Left ventricle myocardium superior (tissue), 1 donor: ENCODE measurements at regions not wholly inside any gene's neighbourhood (a gene's known extent, or its start where the extent isn't known, plus 50 kb on each side); places are given as distances from the start of the nearest gene placed in this dataset.
"Not testable (repeated sequence)": the region's sequence is repeated elsewhere in the genome, so short reads cannot be mapped to it uniquely, and the experiment has no call there.

Source experiments
- ATAC-seq: fragments of 200-7000 bp; cut with Tn5 transposase; one replicate; pipeline ENCODE4 v1.9.1; 2020; ENCODE audit warnings: mild to moderate bottlenecking, moderate library complexity
- DNase-seq: peaks from one replicate; pipeline ENCODE4 v3.0.0-alpha.2; 2020
- intact Hi-C: fragments of 100-400 bp; cut with micrococcal nuclease; formaldehyde crosslinking; loops from one replicate; pipeline ENCODE4 v1.11.0; 2022
- donor health status: DM: no; HTN: yes; CAD: no; lungs with severe emphysema.

DNA sequence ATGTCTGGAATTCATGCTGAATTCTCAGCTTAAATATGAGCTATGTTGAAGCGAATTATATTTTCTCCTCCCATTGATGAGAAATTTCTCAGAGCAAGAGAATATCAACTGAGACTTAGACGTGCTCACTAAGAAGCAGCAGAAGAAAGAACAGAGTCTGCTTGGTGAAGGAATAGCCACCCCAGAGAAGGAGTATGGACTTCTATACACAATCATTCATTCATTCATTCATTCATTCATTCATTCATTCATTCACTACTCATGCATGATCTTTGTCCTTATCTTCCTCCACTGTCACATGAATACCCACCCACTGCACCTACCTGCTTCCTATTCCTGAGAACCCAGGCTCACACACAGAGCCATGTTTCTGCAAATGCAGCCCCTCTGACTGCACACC lies 206.6 kb downstream of the DEPDC1B start:
- intact Hi-C loops: no loop called here
- ATAC-seq (no peak), DNase-seq (no peak)

DNA sequence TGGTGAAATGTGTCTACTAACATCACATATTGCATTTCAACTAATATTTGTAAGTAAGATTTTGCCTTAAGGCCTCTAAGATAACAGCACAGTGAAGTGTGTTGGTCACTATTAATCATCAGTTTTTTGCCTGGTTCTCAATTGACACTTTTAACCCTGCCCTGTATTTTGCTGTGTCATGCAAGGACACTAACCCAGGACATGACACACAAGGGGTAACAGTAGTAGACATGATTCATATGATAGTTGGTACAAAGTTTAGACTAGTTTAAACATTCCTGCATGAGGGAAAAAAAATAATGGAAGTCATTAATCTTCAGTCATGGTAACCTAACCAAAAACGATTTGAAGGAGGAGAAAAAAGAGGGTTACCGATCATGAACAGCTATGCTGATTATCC lies 207.0 kb downstream of the DEPDC1B start:
- ATAC-seq (no peak), DNase-seq (no peak)
- intact Hi-C loops: no loop called here

DNA sequence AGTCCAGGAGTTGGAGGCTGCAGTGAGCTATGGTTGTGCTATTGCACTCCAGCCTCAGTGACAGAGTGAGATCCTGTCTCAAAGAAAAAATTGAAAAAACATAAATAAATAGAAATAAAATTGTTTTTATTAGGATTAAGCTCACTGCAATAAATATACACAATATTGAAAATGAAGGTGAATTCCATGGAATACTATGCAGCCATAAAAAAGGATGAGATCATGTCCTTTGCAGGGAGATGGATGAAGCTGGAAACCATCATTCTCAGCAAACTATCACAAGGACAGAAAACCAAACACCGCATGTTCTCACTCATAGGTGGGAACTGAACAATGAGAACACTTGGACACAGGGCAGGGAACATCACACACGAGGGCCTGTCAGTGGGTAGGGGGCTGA lies 207.6 kb downstream of the DEPDC1B start:
- DNase-seq, ATAC-seq, intact Hi-C loops: not testable (repeated sequence)

DNA sequence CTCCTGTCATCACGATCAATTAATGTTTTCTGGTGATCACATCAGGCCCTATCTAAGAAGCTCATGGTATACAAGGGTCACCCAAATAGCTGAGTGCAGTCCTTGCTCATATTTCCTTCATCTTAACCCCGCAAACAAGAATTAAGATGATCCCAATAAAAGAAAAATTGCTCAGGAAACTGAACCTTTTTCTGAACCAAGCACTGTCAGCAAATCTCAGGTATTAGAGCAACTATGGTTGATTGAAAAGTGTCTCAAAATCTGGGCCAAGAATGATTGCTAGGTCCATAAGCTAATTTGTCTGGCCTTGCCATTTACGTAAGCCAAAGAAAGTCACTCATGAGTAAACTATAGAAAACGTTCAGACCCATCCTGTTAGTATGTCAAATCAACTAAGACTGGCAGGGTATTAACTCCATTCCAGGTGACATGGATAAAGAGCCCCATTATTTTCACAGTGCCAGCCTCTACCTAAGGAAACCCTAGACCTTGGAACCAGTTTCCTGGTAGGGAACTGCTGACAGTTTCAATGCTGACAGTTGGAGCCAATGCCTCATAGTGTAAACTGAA lies 209.3 kb downstream of the DEPDC1B start:
- intact Hi-C loops: no loop called here

DNA sequence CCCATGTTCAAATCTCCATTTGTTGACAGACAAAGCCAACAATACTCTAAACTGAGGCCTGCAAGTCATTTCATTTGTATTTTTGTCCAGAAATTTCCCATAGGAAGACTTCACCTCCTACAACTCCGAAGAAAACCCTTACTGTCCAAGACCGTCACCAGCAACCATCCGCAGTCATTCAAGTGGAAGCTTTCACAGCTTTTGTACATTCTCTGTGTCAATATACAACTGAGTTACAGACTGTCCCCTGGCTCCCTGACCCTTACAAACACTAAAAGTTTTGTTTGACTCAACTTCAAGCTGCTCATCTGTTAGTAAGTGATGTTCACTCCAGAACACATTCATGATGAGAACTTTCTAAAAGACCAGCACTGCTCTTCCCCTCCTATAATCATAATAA lies 210.1 kb downstream of the DEPDC1B start:
- ATAC-seq: no peak
- DNase-seq: no peak
- intact Hi-C loops: no loop called here

More for the DNA sequence above, 209.3 kb downstream of the DEPDC1B start:
- DNase-seq: no peak
- ATAC-seq: no peak

DNA sequence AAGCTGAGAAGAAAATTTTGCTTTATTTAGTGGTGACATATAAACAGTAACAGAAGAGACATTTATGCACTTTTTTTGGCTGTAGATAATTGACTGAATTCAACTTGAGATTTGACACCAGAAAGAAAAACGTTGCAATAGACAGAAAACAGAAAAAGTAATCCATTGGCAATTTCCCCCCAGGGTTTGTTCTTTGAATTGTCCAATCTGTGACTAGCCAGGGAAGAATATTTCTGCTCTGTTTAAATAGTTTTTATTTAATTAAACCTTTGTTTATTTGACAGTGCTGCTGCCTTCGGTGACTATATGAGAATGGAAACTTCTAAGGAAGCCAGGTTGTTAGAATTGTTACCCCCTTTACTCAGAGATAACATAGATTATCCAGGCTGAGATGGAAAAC lies 210.6 kb downstream of the DEPDC1B start:
- DNase-seq (no peak), ATAC-seq (no peak)
- intact Hi-C loops: no loop called here

DNA sequence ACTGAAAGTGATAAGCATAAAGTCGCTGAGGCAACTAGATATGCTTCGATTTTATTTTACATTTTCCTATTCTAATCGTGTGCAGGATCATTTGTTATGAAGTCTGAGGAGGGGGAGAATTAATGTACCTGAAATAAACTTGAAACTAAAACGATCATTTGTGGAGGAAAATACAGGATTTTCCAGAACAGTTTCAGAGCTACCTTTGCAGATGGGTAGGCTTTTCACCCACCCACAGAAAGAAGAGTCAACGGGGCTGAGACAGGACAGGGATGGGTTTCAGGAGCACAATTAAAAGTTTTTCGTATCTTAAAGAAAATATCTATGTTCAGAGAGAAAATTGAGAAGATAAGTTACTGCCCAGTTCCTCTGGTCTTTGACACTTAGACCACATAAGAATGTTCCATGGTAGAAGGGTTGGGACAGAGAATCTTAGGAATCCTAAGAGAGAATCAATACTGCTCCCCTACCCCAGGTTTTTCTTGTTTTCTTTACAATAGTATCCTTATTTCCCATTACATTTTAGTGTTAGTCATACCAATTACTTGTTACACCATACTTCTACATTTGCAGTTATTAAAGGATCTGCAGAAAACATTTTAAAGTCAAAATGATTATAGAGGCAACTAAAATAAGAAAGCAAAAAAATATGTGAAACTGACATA lies 211.4 kb downstream of the DEPDC1B start:
- intact Hi-C loops: no loop called here
- ATAC-seq: no peak

DNA sequence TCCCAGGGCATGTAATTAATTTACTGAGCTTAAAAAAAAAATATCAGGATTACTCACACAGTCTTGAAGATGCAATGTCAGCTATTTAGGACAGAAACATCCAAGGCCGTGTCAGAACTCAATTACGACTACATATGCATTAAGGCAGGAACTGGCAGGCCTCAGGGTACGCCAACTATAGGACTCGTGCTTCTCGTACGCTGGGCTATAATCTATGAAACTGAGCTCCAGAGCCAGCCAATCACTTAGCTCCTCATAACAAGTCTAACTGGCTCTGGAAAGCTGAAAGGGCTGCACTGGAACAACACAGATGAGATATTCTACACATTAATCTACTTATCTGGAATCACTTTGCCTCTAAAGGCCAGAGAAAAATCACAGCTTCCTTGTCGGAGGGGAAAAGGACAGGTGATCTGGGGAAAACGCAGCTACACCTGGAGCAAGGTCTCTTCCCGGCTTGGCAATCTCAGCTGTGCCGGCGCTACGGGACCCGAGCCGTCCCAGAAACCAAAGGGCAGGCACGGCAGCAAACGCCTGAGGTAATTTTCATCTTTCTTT lies 212.0 kb downstream of the DEPDC1B start:
- ATAC-seq (no peak), DNase-seq (no peak)
- intact Hi-C loops: no loop called here

More for the DNA sequence above, 211.4 kb downstream of the DEPDC1B start:
- no peak for DNase-seq

DNA sequence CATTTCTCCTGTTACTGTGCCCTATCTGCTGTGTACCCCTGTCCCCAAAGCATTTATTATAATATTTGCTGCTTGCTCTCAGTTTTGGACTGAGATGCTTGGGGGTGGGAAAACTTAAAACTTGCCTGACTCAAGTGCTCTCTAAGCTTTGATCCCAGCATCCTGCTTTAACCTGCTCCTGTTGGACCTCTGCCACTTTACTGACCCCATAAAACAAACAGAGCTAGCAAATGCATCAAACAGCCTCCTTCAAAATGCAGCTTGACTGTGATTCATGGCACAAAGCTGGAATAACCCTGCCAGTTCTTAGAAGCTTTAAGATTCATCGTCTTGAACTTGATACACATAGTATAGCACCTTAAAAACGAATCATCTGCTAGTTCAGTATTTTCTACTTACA lies 212.5 kb downstream of the DEPDC1B start:
- no peak for ATAC-seq
- no peak for DNase-seq
- intact Hi-C loops: no loop called here

DNA sequence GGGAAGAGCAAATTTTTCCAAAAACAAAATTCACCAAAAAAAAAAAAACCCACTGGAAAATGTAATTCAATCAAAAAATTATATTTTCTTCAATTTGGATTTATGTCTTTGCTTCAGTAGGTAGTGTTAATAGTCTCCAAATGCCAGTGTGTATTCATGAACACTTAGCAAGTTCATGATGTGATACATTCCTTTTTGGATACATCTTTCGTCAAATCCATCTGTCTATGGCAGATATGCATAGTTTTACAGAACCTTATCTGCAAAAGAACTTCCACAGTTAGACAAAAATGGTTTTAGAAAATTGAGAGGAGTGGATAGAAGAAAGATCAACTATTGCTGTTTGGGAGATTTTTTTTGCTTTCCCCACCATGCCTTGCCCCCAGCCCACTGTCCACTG lies 214.6 kb downstream of the DEPDC1B start:
- DNase-seq (no peak), ATAC-seq (no peak)
- intact Hi-C loops: no loop called here

DNA sequence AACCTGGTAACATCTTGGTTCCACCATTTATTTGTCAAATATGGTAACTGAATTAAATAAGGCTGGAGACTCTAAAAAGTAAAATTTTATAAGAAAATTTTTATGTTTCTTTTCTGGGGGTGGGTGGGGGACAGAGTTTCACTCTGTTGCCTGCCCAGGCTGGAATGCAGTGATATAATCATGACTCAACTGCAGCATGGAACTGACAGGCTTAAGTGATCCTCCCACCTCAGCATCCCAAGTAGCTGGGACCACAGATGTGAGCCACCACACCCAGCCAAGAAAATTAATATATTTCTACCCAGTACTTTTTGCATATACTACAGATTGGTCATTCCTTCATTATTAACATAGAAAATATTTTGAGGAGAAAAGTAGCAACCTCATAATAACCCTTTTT lies 216.9 kb downstream of the DEPDC1B start:
- ATAC-seq: no peak
- intact Hi-C loops: no loop called here

DNA sequence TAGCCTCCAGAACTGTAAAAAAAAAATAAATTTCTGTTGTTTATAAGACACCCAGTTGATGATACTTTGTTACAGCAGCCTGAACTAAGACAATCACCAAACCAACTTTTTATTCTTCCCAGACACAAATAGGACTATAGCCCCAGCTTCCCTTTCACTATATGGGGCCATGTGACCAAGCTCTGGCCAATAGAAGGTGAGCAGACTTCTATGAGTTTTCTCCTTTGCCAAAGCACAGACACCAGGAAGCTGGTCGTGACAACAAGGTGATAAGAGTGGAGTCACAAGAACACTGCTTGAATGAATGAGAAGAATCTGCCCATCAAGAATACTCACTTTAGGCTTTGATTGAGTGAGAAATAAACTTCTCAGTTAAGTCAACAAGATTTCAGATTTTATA lies 217.7 kb downstream of the DEPDC1B start:
- intact Hi-C loops: no loop called here
- DNase-seq (no peak), ATAC-seq (no peak)

More for the DNA sequence above, 216.9 kb downstream of the DEPDC1B start:
- DNase-seq: no peak

DNA sequence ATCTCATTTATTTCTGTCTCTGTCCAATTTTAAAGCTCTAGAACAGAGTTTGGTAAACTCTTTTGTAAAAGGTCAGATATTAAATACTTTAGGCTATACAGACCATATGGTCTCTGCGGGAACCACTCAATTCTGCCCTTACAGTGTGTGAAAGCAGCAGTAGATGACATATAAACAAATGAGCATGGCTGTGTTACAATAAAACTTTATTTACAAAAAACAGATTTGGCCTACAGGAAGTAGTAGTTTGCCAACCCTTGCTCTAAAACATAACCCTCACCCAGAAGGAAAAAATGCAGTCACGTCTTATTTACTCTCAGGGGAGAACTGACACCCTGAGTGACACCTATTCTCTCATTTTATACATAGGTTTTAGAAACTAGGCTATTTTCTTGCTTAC lies 220.4 kb downstream of the DEPDC1B start:
- intact Hi-C loops: no loop called here
- no peak for ATAC-seq
- DNase-seq: no peak

DNA sequence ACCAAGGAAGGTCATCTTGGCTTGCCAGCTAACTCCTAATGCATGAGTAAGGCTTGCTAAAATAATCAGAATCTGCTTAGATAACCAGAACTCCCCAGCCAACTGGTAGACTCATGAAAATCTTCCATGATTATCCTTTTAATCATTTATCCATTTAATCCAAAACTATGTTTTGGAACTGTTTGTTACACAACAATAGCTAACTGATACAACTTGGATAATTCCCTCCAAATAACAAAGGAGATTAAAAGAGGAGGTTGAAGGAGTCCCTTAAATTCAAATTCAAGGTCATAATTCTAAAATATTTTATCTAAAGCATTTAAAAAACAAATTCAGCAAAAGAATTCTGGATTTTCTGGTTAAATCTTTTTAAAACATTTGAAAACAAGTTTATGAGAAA lies 222.1 kb downstream of the DEPDC1B start:
- DNase-seq (no peak), ATAC-seq (no peak)
- intact Hi-C loops: no loop called here

DNA sequence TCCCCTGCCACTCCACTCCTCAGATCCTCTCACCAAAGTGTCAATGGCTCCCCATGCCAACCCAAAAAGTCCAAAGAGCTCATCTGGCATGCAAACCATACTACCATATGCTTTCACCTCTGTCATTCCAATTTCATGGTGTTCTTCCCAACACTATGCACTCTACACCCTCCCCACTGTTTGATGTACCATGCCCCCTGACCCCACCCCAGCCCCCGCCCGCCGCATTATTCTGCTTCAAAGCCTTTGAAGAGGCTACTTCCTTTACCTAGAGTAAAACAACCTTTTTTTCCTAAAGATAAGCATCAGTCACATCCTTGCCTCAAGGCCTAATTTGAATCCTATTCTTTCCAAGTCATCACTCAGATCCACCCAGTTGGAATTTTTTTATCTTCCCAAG lies 226.3 kb downstream of the DEPDC1B start:
- DNase-seq (no peak), ATAC-seq (no peak)
- intact Hi-C loops: no loop called here

DNA sequence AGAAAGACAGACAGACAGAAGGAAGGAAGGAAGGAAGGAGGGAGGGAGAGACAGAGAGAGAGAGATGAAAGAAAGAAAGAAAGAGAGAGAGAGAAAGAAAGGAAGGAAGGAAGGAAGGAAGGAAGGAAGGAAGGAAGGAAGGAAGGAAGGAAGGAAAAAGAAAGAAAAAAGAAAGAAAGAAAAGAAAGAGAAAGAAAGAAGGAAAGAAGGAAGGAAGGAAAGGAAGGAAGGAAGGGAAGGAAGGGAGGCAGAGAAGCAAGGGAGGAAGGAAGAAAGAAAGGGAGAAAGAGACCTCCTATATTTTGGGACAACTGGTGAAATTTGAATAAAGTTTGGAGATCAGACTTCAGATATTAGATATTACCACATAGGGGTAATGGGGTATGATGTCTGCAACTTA lies 226.9 kb downstream of the DEPDC1B start:
- intact Hi-C loops, DNase-seq, ATAC-seq: not testable (repeated sequence)

DNA sequence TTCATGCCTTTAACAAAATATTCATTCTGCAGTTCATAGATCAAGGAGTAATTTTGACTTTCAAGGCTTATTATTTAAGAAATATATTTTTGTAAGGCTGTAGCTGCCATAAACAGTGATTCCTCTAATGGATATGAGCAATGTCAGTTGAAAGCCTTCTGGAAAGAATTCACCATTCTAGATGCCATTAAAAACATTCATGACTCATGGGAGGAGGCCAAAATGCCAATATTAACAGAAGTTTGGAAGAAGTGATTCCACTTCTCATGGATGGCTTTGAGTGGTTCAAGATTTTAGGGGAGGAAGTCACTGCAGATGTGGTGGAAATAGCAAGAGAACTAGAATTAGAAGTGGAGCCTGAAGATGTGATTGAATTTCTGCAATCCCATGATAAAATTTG lies 229.1 kb downstream of the DEPDC1B start:
- intact Hi-C loops: no loop called here
- no peak for DNase-seq
- ATAC-seq: no peak

DNA sequence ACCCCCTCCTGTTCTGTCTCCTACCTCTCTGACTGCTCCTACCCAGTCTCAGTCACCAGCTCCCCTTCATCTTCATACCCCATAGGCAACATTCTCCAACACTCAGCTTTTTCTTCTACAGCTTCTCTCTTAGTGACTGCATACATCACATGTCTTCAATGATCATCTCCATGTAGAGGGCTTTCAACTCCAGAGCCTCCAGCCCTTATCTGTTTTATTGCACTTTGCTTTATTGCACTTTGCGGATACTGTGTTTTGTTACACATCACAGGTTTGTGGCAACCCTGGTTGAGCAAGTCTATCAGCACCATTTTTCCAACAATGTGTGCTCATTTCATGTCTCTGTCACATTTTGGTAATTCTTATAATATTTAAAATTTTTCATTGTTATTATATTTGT lies 230.7 kb downstream of the DEPDC1B start:
- intact Hi-C loops: no loop called here
- no peak for DNase-seq
- ATAC-seq: no peak

DNA sequence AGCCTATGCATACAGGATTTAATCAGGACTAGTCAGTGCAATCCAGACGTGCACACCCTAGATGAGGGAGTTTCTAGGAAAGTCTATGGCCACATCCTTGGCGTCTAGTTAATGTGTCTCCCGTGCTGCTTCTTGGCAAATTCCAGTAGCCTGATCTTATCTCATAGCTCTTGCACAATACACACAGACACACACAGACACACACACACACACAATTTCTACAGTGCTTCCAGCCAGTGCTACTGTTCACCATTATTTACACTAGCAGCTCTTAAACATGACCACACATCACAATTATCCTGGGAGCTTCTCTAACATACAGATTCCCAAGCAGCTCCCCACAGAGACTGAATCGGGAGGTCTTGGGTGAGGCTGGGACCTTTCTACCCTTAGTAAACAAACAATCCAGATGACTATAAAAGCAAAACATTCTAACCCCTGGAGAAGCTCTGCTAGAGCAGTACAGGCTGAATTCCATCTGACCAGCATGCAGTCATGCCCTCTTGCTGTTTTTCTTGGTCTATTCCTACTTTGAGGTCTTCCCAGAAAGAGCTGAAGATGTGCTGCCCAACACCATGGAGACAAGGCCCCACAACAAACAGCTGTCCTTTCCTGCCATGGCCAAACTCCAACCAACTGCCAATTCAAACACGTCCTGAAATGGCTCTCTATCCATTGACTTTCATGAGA lies 236.6 kb downstream of the DEPDC1B start:
- DNase-seq (no peak), ATAC-seq (no peak)
- intact Hi-C loops: no loop called here

DNA sequence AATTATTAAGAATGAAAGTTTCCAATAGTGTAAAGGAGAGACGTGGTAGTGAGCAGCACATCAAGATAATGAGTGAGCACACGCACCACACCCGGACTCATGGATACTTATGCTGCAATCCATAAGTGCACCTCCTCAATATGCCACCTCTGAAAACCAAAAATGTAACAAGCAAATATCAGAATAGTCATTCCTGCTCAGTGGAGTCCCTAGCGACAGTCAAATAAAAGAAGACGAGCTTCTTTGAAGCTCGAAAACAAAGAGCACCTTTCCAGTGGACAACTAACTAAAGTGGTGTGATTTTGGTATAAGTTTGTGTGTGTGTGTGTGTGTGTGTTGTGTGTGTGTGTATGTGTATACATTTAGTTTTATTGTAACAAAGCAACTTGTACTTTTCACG lies 241.3 kb downstream of the DEPDC1B start:
- no peak for DNase-seq
- no peak for ATAC-seq
- intact Hi-C loops: no loop called here

DNA sequence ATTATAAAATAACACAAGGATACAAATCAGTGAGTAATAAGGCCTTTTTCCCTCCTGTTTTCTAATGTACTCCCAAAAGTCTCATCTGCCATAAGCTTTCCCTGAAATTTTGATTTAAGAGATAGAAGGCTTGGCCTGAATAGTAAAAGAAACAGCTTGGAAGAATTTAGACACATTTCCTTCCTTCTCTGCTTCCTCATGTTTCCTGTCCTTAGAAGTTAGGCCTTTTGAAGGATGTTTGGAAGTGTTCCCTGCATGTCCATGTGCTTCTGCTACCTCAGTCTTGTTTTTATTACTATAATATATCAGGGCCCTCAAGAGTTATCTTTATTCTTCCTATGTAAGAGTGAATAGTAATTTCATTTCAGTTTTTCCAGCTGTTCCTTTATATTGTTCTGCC lies 242.7 kb downstream of the DEPDC1B start:
- no peak for DNase-seq
- ATAC-seq: no peak
- intact Hi-C loops: no loop called here
